ENCODE measurements at regions not wholly inside any gene's neighbourhood (a gene's known extent, or its start where the extent isn't known, plus 50 kb on each side); places are given as distances from the start of the nearest gene placed in this dataset.
"Not testable (repeated sequence)": the region's sequence is repeated elsewhere in the genome, so short reads cannot be mapped to it uniquely, and the experiment has no call there.

GRCh38 chr5:93245226-93245625 is 335.8 kb downstream of the NR2F1-AS1 start:
- no peak for ATAC-seq (ENCODE audit: poor library complexity)
- intact Hi-C loops (cut with DNase I), result no loop called here

GRCh38 chr5:93243481-93243880 is 337.5 kb downstream of the NR2F1-AS1 start:
- DNase-seq, result no peak
- no peak for ATAC-seq (ENCODE audit: poor library complexity)
- intact Hi-C loops (cut with DNase I), result no loop called here

More at GRCh38 chr5:93245226-93245625, 335.8 kb downstream of the NR2F1-AS1 start:
- DNase-seq, result no peak

- ATAC-seq (ENCODE audit: poor library complexity), result no peak
- no peak for DNase-seq
- intact Hi-C loops (cut with DNase I), result no loop called here
Observed at GRCh38 chr5:93240228-93240834, 340.7 kb downstream of the NR2F1-AS1 start.

- intact Hi-C loops (cut with DNase I), result no loop called here
- ATAC-seq (ENCODE audit: poor library complexity) (no peak), DNase-seq (no peak)
Observed at GRCh38 chr5:93236807-93237421, 344.1 kb downstream of the NR2F1-AS1 start.

GRCh38 chr5:93235761-93236160 is 345.3 kb downstream of the NR2F1-AS1 start:
- ATAC-seq (ENCODE audit: poor library complexity), result no peak

GRCh38 chr5:93226202-93226735 is 354.8 kb downstream of the NR2F1-AS1 start:
- DNase-seq (no peak), ATAC-seq (ENCODE audit: poor library complexity) (no peak)
- intact Hi-C loops (cut with DNase I), result no loop called here

More at GRCh38 chr5:93235761-93236160, 345.3 kb downstream of the NR2F1-AS1 start:
- intact Hi-C loops (cut with DNase I), result no loop called here
- no peak for DNase-seq

- ATAC-seq (ENCODE audit: poor library complexity), result no peak
- DNase-seq, result no peak
- intact Hi-C loops (cut with DNase I), result no loop called here
Observed at GRCh38 chr5:93225748-93226147, 355.3 kb downstream of the NR2F1-AS1 start.

GRCh38 chr5:93224624-93225023 is 356.4 kb downstream of the NR2F1-AS1 start:
- no peak for DNase-seq
- no peak for ATAC-seq (ENCODE audit: poor library complexity)
- intact Hi-C loops (cut with DNase I), result no loop called here

- no peak for ATAC-seq (ENCODE audit: poor library complexity)
- no peak for DNase-seq
- intact Hi-C loops (cut with DNase I), result no loop called here
Observed at GRCh38 chr5:93221773-93222172, 359.2 kb downstream of the NR2F1-AS1 start.

GRCh38 chr5:93220431-93220830 is 360.6 kb downstream of the NR2F1-AS1 start:
- no peak for DNase-seq
- no peak for ATAC-seq (ENCODE audit: poor library complexity)

GRCh38 chr5:93219641-93220145 is 361.3 kb downstream of the NR2F1-AS1 start:
- ATAC-seq (ENCODE audit: poor library complexity), result no peak
- intact Hi-C loops (cut with DNase I), result no loop called here
- DNase-seq, result no peak

More at GRCh38 chr5:93220431-93220830, 360.6 kb downstream of the NR2F1-AS1 start:
- intact Hi-C loops (cut with DNase I), result no loop called here

- intact Hi-C loops (cut with DNase I); DNase-seq; ATAC-seq (ENCODE audit: poor library complexity): not testable (repeated sequence)
Observed at GRCh38 chr5:93213111-93213794, 367.8 kb downstream of the NR2F1-AS1 start.

GRCh38 chr5:93209476-93209875 is 371.5 kb downstream of the NR2F1-AS1 start:
- intact Hi-C loops (cut with DNase I), result no loop called here
- no peak for DNase-seq
- ATAC-seq (ENCODE audit: poor library complexity), result no peak

GRCh38 chr5:93208141-93208751 is 372.8 kb downstream of the NR2F1-AS1 start:
- intact Hi-C loops (cut with DNase I), result no loop called here
- no peak for DNase-seq
- ATAC-seq (ENCODE audit: poor library complexity), result no peak

GRCh38 chr5:93206203-93206602 is 374.8 kb downstream of the NR2F1-AS1 start:
- intact Hi-C loops (cut with DNase I), result no loop called here
- ATAC-seq (ENCODE audit: poor library complexity) (no peak), DNase-seq (no peak)

- DNase-seq (no peak), ATAC-seq (ENCODE audit: poor library complexity) (no peak)
- intact Hi-C loops (cut with DNase I), result no loop called here
Observed at GRCh38 chr5:93201061-93201460, 380.0 kb downstream of the NR2F1-AS1 start.

GRCh38 chr5:93196986-93197385 is 384.0 kb downstream of the NR2F1-AS1 start:
- intact Hi-C loops (cut with DNase I), result no loop called here
- ATAC-seq (ENCODE audit: poor library complexity), result no peak
- no peak for DNase-seq

- intact Hi-C loops (cut with DNase I), result no loop called here
- ATAC-seq (ENCODE audit: poor library complexity) (no peak), DNase-seq (no peak)
Observed at GRCh38 chr5:93193431-93194347, 387.3 kb downstream of the NR2F1-AS1 start.
